ENCODE measurements at regions not wholly inside any gene's neighbourhood (a gene's known extent, or its start where the extent isn't known, plus 50 kb on each side); places are given as distances from the start of the nearest gene placed in this dataset.
"Not testable (repeated sequence)": the region's sequence is repeated elsewhere in the genome, so short reads cannot be mapped to it uniquely, and the experiment has no call there.

DNA sequence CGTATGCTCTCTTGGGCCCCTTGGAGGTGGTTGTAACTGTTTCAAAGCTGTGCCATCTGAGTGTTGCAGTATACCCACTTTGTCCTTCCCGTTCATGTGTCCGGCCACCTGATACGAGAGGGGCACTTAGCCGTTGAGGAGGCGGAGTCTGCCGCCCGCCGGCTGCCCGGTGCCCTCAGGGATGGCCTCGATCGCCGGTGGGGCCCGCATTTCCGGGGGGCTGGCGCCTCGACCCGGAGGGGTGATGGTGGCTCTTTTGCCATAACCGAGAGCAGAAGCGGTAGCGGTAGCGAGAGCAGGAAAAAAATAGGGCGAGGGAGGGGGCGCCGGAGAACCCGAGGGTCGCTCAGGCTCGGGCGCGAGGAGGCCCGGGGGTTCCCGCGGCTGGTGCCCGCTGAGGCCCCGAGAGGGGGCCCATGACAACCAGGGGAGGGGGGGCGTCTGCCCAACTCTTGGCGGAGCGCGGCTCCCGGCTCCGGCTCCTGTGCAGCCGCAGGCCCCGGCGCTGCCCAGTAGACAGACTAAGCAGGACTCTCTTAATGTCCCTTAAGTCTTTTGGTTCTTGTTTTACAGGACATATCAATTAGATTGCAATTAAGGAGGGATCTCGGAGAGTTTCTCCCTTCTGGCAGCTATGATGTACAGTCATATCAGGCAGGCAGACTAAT is 342.7 kb upstream of the SGCG start:
- no peak for DNase-seq (ENCODE audit: low spot score)

GRCh38 chr13:22839603-22840530 is 340.9 kb upstream of the SGCG start:
- DNase-seq (ENCODE audit: low spot score): no peak

- DNase-seq (ENCODE audit: low spot score): no peak
These were observed 334.2 kb upstream of the SGCG start for GRCh38 chr13:22846551-22846950.

GRCh38 chr13:22848539-22849052 is 332.2 kb upstream of the SGCG start:
- DNase-seq (ENCODE audit: low spot score): no peak

DNA sequence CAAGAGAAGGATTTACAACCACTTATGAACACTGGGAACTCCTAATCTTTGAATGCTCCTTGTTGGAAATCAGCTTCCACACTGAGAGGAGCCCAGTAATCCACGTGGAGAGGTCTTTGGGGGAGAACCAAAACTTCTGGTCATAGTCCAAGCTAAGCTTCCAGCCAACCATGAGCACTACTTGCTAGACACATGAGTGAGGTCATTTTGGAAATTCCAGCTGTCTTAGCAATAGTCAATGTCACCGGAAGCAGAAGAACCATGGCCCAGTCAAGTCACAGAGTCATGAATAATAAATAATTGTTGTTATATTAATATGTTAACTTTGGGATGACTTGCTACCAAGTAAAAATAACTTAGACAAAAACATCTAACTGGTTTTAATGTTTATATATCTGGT is 324.9 kb upstream of the SGCG start:
- no peak for DNase-seq (ENCODE audit: low spot score)

- not testable (repeated sequence) for DNase-seq (ENCODE audit: low spot score)
These were observed 321.8 kb upstream of the SGCG start for GRCh38 chr13:22858980-22859379.

DNA sequence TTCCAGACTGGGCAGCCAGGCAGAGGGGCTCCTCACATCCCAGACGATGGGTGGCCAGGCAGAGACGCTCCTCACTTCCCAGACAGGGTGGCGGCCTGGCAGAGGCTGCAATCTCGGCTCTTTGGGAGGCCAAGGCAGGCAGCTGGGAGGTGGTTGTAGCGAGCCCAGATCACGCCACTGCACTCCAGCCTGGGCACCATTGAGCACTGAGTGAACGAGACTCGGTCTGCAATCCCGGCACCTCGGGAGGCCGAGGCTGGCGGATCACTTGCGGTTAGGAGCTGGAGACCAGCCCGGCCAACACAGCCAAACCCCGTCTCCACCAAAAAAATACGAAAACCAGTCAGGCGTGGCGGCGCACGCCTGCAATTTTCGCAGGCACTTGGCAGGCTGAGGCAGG is 321.4 kb upstream of the SGCG start:
- not testable (repeated sequence) for DNase-seq (ENCODE audit: low spot score)

DNA sequence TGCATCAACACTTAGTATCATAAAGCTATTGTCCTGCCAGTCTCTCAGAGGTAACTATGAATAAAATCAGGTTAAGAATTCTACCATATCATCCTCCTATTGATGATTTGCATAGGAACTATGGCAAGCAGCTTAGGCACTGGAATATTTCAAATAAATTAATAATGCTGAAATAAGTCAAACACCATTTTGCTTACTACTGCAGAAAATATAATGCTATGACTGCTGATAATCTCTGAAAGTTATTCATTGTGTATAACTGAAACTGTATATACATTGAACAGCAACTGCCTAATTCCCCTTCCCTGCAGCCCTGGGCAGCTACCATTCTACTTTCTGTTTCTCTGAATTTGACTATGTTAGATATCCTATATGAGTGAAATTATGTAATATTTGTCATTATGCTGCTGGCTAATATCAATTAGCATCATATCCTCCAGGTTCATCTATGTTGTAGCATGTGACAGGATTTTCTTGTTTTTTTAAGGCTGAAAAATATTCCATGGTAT is 318.8 kb upstream of the SGCG start:
- no peak for DNase-seq (ENCODE audit: low spot score)

DNA sequence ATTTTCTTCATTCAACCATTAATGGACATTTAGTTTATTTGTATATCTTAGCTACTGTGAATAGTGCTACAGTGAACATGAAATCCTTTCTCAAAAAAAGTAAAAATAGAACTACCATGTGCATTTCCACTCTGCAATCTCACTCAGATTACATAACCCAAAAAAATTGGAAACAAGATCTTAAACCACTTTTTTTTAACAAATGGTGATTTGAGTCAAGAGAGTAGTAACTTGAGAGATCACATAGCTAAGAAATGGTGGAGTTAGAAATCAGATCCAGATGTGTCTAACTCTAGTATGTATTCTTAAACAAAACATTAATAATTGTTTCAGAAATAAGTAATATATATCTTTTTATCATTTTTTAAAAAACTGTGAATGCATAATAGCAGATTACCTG is 318.3 kb upstream of the SGCG start:
- DNase-seq (ENCODE audit: low spot score): no peak

- no peak for DNase-seq (ENCODE audit: low spot score)
These were observed 314.6 kb upstream of the SGCG start for GRCh38 chr13:22866221-22866620.

DNA sequence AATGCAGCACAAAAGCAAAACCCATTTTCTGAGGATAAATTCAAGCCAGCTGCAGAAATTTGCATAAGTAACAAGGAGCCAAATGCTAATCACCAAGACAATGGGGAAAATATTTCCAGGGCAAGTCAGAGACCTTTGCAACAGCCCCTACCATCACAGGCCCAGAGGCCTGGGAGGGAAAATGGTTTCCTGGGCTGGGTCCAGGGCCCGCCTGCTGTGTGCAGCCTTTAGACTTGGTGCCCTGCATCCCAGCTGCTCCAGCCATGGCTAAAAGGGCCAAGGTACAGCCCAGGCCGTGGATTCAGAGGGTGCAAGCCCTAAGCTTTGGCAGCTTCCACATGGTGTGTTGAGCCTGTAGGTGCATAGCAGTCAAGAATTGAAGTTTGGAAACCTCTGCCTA is 309.5 kb upstream of the SGCG start:
- no peak for DNase-seq (ENCODE audit: low spot score)

- DNase-seq (ENCODE audit: low spot score): no peak
These were observed 305.9 kb upstream of the SGCG start for GRCh38 chr13:22874839-22875238.

GRCh38 chr13:22877421-22877820 is 303.4 kb upstream of the SGCG start:
- DNase-seq (ENCODE audit: low spot score): no peak

GRCh38 chr13:22880741-22881720 is 299.7 kb upstream of the SGCG start:
- DNase-seq (ENCODE audit: low spot score): no peak

DNA sequence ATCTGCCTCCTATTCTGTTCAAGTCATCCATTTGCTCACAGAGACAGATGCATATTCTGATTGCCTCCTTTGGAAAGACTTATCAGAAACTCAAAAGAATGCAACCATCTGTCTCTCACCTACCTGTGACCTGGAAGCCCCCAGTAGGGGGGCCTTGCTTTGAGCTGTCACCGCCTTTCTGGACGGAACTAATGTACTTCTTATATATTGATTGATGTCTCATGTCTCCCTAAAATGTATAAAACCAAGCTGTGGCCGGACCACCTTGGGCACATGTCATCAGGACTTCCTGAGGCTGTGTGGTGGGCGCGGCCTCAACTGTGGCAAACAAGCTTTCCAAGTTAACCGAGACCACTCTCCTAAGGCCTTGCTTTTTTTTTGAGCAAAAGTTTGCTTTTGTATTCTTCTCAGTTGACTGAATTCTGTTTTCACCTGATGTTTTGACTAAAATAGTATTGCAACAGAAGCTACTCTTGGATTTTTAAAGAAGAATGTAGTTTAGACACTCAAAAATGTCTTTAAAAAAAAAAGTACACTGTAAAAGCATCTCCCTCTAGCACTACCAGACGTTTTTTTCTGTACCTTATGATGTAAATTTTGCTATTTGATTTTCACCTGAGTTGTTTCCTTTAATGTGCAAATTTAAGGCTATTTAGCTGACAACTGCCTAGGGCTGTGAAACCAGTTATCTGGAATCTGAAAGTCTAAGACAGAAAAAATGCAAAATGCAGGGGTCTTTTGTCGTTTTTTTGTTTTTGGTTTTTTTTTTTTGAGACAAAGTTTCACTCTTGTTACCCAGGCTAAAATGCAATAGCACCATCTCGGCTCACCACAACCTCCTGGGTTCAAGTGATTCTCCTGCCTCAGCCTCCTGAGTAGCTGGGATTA is 298.8 kb upstream of the SGCG start:
- DNase-seq (ENCODE audit: low spot score): not testable (repeated sequence)

- DNase-seq (ENCODE audit: low spot score): no peak
These were observed 297.4 kb upstream of the SGCG start for GRCh38 chr13:22883262-22883840.

- DNase-seq (ENCODE audit: low spot score): no peak
These were observed 296.8 kb upstream of the SGCG start for GRCh38 chr13:22883956-22884355.

- not testable (repeated sequence) for DNase-seq (ENCODE audit: low spot score)
These were observed 294.7 kb upstream of the SGCG start for GRCh38 chr13:22886061-22886460.

- not testable (repeated sequence) for DNase-seq (ENCODE audit: low spot score)
These were observed 291.4 kb upstream of the SGCG start for GRCh38 chr13:22889376-22889775.

- DNase-seq (ENCODE audit: low spot score): no peak
These were observed 287.6 kb upstream of the SGCG start for GRCh38 chr13:22893204-22893603.

Measured in activated CD4-positive, alpha-beta T cell treated with anti-CD3 and anti-CD28 coated beads, Interleukin-2, Interleukin-4, amounts not matched to agents 100 ng/mL and 50 ng/mL, durations not matched to agents 16 hours and 8 hours (primary cell).